GM21528 (cell line): ENCODE measurements at regions not wholly inside any gene's neighbourhood (a gene's known extent, or its start where the extent isn't known, plus 50 kb on each side); places are given as distances from the start of the nearest gene placed in this dataset.

Source experiments
- ATAC-seq: cut with Tn5 transposase; IDR thresholded peaks from one replicate; pipeline ENCODE4 v1.9.1; 2021; ENCODE audit warnings: mild to moderate bottlenecking, moderate library complexity; ENCODE audit not compliant: unreplicated experiment, low FRiP score

DNA sequence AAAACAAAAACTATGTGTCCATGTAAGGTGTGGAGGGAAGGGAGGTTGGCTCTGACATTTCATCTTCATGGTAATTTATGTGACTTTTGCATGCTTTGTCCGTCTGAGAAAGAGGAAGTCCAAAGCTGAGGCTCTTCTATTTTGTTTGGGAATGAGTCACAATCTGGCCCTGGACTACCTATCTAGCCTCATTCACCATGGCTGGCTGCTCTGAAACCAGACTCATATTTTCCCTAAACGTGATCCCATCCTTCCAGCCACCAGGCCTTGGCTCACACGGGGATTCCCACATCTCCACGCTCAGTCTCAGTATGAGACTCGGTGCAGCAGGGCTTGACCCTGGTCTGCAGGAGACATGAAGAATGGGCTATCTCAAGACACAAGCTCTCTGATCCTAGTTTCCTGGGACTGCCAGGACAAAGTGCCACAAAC, 672.8 kb downstream of the ACTL7B start:
- peak; percentile 70 for ATAC-seq

DNA sequence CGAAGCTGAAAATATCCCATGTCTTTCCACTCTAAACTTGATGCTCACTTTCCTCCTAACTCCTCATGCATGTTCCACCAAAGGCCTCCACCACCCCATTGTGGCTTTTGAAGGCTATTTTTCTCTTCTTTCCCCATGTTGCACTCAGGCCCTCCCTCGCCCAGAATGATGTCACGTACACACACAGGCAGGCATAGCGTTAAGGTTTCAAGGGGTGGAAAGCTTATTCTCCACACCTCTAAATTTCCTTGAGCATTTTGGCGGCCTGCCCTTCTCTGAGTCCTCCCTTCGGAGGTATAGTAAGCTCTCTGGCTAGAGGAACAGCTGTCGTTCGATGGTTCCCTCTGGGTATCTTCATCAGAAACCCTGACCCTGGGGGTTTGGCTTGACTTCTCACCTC, 673.5 kb downstream of the ACTL7B start:
- no peak for ATAC-seq

GRCh38 chr9:108181441-108181840, 674.3 kb downstream of the ACTL7B start:
- ATAC-seq: no peak

DNA sequence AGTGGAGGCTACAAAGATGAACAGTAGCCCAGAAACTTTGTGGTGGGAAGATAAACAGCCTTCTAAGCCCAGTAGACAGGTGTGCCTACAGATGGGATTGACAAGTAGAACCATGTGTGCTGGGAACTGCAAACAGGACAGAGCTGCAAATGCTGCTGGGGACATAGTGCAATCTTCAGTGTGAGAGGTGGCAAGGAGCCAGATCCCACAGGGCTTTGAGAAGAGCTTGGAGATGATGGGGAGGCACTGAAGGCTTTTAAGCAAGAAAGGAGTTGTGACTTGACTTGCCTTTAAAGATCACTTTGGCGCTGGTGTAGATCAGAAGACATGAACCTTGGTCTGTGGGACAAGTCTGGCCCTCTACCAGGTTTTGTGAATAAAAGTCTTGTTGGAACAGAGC, 675.2 kb downstream of the ACTL7B start:
- ATAC-seq: no peak

- ATAC-seq: no peak
These were observed 677.5 kb downstream of the ACTL7B start for GRCh38 chr9:108178318-108178717.

DNA sequence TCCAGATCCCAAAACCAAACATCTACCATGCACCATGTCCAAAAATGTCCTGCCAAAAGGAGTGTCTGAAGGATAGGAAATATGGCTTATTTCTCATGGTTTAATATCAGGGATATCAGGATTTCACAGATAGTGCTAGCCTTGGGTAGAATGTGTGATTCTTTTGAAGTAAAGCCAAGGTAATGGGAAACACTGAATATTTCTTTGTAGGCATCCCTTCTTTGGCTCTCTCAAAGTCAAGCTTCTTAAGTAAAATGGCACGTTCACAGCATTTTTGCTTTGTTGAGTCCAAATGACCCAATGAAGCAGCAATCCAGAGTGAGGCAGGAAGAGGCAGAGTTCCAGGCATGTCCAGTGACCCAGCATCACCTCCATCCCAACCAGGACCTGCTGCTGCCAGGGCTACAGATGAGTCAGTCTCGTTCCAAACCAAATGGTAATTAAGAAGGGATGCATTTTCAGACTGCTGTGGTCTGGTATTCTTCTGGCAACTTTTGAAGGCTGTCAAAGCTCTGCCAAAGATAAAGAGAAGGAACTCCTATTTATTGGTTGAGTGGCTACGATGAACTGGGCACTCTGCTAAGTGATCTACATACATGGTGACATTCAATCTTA, 678.8 kb upstream of the KLF4 start:
- ATAC-seq: no peak

DNA sequence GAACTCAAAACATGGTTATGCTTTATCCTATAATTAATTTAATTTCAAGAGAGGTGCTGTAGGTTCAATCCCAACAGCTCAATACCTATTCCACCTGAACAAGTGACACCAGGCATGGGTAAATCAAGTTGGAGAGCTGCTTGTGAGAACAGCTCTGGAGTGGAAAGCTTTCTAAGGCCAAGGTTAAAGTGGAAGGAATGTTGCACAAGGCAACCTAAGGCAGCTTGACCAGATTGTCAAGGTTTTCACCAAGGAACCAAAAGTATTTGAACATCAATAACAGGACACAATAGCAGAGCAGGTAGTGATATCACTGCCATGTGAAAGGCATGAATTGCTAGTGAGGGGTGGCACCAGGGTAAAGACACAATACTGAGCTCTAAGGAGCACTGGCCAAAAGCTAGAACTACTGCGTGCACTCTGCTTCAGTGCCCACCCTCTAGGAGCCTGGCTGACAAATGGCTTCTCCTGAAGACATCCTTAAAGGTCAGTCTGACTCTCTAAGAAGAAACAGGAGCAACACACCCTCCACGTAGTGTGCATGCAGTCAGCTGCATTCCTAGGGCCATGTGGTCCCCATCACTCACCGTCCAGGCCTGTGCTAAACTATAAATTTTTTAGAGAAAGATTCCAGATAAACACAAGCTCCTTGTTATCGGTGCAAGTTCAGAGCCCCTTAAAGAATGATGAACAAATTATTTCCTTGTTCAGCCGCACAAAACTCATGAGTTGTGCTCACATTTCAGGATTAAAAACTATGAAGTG, 677.7 kb upstream of the KLF4 start:
- no peak for ATAC-seq

- no peak for ATAC-seq
These were observed 677.0 kb upstream of the KLF4 start for GRCh38 chr9:108166519-108166918.

DNA sequence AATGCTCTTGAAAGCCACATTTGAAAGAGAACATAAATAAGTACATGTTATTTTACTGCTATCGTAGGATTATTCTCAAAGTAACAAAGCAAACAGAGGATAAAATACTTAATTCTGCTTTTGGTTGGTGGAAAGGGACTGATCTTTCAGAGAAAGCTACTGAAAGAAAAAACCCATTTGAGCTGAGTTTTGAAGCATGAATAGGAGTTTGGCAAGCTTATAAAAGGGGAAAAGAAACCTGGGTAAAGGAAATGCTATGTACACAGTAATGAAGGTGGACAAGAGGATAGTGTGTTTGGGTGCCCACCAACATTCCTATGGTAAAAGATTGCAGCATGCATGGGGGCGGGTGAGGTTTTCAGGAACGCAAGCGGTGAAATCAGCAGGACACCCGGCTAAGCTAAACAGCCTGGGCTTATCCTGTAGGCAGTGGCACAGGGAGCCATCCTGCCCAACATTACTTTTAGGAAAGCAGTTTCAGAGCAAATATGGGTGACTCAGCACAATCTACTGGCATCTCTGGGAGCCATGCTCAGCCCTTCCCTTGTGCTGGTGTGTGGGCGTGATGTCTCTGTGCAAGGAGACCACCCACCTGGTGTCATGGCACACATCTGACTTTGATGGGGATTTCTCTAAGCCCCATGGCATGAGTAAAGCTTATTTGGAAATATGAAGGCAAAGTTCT, 673.9 kb upstream of the KLF4 start:
- no peak for ATAC-seq

DNA sequence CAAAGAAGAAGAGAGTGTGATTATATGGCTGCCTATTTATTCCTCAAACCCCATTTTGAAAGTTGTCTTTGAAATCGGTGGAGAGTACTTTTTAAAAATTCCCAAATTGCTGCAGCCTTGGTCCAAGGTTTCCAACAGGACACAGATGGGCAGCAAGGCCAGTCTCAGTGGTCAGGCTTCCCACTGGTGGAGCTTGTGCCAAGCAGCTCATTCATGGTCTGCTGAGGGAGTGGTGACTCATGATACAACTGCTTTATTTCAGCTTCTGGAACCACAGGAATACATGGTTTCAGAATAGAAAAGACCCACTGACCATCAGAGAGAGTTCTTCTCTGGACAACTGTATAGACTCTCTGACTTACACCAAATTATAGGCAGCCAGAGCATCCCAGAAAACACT, 673.1 kb upstream of the KLF4 start:
- ATAC-seq: no peak

- no peak for ATAC-seq
These were observed 671.9 kb upstream of the KLF4 start for GRCh38 chr9:108161503-108161902.

- ATAC-seq: no peak
These were observed 671.3 kb upstream of the KLF4 start for GRCh38 chr9:108160706-108161355.

DNA sequence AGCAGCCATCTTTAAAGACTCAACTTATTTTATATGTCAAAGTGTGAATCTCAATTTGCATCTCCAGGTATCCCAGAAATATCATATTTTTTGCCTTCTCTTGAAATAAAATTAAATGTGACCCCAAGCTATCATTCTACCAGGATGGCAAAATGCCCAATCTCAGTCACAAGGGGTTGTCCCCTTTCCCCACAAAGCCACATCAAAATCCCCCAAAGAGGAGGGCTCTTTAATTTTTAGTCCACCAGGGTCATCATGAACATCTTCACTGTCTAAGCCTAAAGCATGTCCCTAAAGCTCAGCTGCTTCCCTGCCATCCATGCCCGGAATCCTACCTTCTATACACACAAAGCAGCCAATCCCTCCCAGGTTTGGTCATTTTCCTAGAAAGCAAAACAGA, 670.5 kb upstream of the KLF4 start:
- no peak for ATAC-seq

- no peak for ATAC-seq
These were observed 668.8 kb upstream of the KLF4 start for GRCh38 chr9:108158236-108158995.

DNA sequence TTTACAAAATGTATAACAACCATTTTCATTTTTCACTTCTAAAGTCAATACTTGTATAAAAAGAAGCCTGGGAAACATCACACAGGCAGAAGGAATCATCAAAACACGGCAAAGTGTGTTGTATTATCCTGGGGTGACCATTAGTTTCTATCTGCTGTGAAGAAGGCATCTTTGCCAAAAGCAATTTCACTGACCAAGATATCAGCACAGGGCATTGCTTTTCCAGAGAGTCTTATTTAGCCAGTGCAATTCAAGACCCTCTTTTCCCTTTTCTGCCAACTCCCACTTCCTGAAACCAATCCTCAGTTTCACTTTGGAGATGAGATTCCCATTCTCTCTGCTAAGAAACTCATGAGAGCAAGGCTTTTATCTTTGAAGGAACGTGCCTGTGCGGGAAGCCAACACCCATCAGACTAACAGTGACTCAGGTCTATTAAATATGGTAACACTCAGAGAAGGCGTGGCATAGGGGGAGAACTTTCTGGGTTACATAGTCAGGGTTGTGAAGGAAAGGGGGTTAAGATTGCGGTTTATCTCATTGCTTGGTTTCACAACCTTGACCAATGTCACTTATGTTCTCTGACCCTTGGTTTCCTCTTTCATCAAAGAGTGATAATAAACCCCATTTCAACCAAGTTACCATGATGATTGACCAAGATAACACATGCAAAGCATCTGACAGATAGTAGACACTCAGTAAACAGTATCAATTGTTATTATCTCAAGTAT, 666.9 kb upstream of the KLF4 start:
- ATAC-seq: no peak

GRCh38 chr9:108153416-108153815, 663.8 kb upstream of the KLF4 start:
- no peak for ATAC-seq

DNA sequence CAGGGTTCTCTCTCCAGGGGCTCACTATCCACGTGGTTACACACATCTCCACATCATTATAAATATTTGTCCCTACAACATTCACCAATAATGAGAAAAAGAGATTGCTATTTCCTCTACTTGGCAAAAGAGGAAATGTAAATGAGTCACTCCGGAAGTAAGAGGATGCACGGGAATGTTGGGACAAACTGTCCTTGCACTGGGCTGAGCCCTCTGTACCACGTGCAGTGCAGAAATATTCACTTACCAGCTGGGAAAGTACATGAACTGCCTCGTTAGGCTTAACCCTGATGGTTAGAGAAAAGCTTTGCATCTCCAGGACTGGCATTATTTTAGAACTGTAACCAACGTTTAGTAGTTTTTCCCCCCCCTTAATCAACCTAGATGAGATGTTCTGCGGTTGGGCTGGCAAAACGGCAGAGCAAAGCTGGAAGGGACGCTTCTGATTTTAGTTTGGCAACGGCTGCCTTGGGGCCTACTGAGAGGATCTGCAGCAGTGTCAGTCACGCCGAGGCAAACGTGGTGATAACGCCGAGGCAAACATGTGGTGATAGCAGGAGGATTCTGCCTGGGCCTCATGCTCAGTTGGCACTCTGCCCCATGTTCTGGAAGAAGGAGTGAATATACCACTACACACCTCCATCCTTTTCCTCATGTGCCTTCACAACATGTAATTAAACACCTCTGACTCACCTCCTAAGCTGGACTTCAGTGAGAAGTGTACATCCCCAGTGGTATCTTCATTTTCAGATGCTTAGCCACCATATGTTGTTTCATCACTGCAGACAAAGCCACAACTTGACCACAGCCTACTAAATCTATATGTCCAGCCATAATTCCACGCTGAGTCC, 661.4 kb upstream of the KLF4 start:
- no peak for ATAC-seq

GRCh38 chr9:108149326-108149725, 659.8 kb upstream of the KLF4 start:
- no peak for ATAC-seq
